NCI-H526 (cell line): ENCODE measurements at regions not wholly inside any gene's neighbourhood (a gene's known extent, or its start where the extent isn't known, plus 50 kb on each side); places are given as distances from the start of the nearest gene placed in this dataset.
"Not testable (repeated sequence)": the region's sequence is repeated elsewhere in the genome, so short reads cannot be mapped to it uniquely, and the experiment has no call there.

Experiments
- DNase-seq, 2 experiments: peaks; one replicate each; lab custom pipeline; 2025; lab: John Stamatoyannopoulos, UW

DNA sequence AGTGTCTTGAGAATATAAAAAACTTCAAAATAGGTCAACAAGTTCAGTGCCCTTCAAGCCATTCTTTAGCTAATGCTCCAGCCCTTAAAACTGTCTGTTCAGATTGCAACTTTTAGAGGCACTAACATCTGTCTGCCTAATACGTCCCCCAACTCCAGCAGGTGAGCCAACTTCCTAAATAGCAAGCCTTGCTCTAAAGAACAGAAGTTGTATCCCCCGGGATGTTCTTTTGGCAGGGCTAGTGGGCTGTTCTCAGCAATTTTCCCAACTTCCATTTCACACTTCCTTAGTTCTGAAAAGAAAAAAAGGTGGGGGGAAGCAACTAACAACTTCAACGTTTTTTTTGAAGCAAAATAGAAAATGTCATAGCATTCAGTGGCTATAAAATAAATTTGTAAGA, 290.0 kb upstream of the PTCHD4 start:
- DNase-seq = no peak

DNA sequence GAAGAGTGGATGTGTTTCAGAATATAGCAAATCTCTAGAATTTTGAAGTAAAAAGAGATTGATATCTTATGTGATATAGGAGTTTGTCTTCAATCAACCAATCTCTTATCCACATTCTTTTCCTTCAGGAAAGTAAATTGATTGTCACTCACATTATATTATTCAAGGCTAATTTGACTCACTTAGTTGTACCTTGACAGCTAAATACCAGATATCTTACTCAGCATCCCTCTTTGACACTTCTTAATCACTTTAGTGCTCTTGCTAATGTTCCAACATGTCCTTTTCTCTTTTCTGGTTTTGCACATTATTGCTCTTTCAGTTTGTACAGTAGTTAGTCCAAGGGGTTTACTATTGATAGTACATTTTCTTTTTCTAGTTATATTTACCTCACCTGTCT, 286.9 kb upstream of the PTCHD4 start:
- DNase-seq = no peak

DNA sequence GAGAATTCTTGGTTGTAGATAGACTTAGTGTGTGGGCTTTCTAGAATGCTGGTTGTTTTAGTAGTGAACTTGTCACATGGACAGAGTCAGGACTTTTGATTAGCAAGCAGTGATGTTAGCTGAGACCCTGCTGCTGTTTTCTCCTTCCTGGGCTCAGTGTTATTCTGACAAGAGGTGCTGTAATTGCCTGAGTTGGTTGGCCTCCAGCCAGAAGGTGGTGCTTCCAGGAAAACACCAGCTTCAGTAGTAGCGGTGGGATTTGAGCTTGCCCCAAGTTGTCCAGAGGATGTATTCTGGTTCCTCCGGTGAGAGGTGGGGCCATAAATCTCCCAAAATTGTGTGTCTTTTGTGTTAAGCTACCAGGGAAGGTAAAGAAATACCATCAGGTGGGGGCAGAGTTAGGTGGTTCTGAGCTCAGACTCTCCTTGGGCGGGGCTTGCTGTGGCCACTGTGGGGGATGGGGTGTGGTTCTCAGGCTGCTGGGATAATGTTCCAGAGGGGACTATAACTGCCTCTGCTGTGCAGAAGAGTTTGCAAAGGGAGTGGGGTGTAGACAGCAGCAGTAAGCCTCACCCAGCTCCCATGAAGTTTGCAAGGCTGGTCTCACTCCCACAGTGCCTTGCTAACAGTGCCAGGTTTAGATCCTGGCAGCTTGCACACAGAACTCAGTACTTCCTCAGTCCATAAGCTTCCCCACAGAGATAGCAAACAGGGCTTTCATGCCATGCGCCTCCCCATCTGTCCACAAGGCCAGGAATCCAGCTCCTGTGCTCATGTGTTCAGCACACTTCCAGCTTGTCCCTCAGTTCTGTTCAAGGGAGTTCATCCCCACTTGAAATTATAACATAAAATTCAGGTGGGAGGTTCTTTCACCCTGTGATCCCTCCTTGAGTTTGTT, 278.4 kb upstream of the PTCHD4 start:
- no peak for DNase-seq

DNA sequence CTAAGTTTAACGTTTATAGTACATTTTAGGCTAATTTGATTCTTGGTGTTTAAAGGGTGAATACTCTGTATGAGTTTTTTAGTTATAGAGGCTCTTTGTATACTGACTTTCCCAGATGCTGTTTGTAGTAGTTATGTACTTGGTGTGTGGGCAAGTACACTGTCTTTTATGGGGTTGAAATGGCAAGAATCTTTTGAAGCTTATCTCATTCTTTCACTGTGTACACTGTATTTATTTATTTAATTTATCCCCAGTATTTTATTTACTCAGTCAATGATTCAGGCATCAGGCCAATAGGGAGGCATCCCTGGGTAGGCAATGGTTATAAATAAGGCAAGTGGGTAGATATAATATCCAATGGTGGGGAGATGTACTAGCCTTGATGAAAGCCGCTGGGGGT, 277.0 kb upstream of the PTCHD4 start:
- no peak for DNase-seq

GRCh38 chr6:48378884-48379407, 267.9 kb upstream of the PTCHD4 start:
- DNase-seq = peak; percentile 2 to 18

DNA sequence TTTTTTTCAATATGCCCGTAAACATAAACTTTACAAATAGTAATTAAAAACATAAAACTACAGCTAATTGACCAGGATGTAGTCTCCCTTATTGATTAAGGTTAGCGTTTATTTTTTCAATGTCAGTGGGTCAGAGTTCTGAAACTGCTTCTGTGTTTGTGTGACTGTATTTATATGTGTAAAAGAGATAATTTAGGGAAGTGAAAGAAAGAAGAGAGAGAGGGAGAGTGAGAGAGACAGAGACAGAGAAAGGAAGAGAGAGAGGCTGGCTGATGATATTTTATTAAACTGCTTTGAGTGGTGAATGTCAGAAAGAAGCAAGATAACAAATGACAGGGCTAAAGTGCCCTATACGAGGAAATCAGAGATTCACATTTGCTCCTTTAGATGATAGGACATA, 266.1 kb upstream of the PTCHD4 start:
- DNase-seq = no peak

- not testable (repeated sequence) for DNase-seq
Observed at GRCh38 chr6:48371226-48371625, 260.2 kb upstream of the PTCHD4 start.

DNA sequence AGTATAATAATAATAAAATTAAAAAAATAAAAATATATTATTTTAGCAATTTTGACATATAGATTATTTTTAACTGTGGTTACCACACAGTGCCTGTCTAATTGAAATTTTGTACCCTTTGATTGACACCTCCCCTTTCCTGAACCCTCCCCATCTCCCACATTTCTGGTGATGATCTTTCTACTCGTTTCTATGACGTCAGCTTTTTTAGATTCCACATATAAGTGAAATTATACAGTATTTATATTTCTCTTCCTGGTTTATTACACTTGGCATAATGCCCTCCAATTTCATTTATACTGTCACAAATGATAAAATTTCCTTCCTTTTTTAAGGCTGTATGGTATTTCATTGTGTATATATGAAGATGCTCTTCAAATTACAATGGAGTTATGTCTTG, 258.1 kb upstream of the PTCHD4 start:
- no peak for DNase-seq

- no peak for DNase-seq
Observed at GRCh38 chr6:48325701-48326100, 214.7 kb upstream of the PTCHD4 start.

DNA sequence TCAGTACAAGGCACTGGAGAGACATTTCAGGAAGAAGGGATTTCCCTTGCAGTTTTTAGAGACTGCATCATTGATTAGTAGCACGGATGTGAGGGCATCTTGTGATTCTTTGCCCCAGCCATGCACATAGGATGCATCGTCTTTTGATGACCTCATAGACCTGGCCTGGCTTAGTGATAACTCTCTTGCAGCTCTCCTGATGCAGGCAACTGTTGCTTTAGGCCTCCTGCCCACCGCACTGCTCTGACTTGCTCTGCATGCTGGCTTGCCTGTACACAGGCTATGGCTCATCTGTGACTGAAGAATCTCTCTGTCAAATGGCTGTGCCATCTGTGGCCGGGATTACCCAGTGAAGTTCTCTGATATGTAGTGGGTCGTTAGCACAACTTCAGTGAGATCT, 207.7 kb upstream of the PTCHD4 start:
- DNase-seq = no peak

- no peak for DNase-seq
Observed at GRCh38 chr6:48315915-48316314, 204.9 kb upstream of the PTCHD4 start.

GRCh38 chr6:48315051-48315719, 204.2 kb upstream of the PTCHD4 start:
- no peak for DNase-seq

- no peak for DNase-seq
Observed at GRCh38 chr6:48311301-48311700, 200.3 kb upstream of the PTCHD4 start.

- no peak for DNase-seq
Observed at GRCh38 chr6:48307573-48307972, 196.6 kb upstream of the PTCHD4 start.

GRCh38 chr6:48290595-48290994, 179.6 kb upstream of the PTCHD4 start:
- DNase-seq = no peak

- DNase-seq = no peak
Observed at GRCh38 chr6:48289841-48290240, 178.8 kb upstream of the PTCHD4 start.

- no peak for DNase-seq
Observed at GRCh38 chr6:48281217-48281616, 170.2 kb upstream of the PTCHD4 start.

DNA sequence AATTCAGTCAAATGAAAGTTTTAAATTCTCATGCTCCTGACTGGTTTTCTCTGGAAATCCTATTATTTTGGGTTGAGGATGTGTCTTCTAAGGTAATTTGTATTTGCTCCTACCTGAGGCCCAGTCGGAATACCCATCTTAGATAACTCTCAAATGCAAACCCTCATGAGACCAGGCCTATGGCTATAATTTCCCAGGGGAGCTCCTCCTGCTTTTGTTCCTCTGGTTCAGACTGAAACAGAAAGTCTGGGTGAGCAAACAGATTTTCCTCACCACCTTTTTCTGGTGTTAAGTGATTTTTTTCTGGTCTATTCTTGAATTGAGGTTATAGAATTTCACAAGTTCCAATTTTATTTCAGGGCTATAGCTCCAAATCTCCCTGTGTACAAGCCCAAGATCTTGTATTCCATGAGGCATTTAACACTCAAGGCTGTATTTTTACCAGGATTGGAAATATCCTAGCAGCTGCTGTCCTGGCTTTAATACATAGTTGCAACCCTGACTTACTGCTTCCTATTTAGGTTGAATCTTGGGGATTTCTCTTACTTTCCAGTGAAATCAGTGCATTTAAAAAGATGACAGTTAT, 169.1 kb upstream of the PTCHD4 start:
- DNase-seq = no peak

DNA sequence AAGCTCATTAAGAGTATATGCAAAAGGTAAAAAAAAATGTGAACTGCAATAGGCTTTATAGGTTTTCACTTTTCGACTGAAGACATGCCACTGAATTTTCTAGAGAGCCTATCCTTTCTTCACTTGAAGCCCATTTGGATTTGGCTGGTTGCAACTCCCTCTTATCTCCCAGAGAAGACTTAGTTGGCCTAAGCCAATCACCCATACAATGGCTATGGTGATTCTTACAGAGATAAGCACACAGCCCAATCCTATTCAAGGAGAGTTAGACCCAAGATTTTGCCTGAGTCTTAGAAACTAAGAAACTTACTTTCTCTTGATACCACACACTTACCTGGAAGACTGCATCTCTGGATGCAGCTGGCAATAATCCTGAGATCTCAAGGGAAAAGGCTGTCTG, 167.3 kb upstream of the PTCHD4 start:
- DNase-seq = no peak

DNA sequence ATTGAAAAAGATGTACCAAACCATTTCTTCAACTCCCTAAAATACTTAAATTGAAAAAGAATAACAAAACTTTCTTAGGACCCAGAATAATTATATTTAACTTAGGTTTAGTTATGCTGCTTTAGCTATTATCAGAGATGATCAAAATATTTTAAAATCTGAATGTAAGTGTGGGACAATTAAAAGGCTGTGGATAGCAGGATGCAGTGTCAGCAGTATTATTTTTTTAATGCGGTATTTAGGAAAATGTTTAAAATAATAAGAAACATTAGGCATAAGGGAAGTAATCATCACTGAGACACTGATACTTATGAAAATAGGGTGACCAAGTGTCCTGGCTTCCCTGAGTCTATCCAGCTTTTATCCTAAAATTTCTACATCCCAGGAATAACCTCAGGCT, 161.5 kb upstream of the PTCHD4 start:
- no peak for DNase-seq

GRCh38 chr6:48255094-48255493, 144.1 kb upstream of the PTCHD4 start:
- peak; percentile 4 to 34 for DNase-seq

GRCh38 chr6:48249071-48249470, 138.1 kb upstream of the PTCHD4 start:
- DNase-seq = no peak

- no peak for DNase-seq
Observed at GRCh38 chr6:48243071-48243470, 132.1 kb upstream of the PTCHD4 start.
